Muscle layer of colon (tissue), 2 donors: ENCODE measurements at regions not wholly inside any gene's neighbourhood (a gene's known extent, or its start where the extent isn't known, plus 50 kb on each side); places are given as distances from the start of the nearest gene placed in this dataset.

Experiments used
- H3K27ac ChIP-seq: one replicate; pipeline ENCODE4 v1.7.0; 2013; ENCODE audit warnings: low read depth, mild to moderate bottlenecking, low read length, moderate library complexity
- H3K27me3 ChIP-seq, 2 donors: one replicate each; pipeline ENCODE4 v1.7.0; 2013; ENCODE audit warnings: low read length in 2 of 2, mild to moderate bottlenecking in 2 of 2; ENCODE audit not compliant: insufficient read depth in 2 of 2, control insufficient read depth in 1 of 2
- H3K36me3 ChIP-seq: one replicate; pipeline ENCODE4 v1.7.0; 2013; ENCODE audit warnings: mild to moderate bottlenecking, low read length; ENCODE audit not compliant: insufficient read depth
- H3K4me1 ChIP-seq: one replicate; pipeline ENCODE4 v1.7.0; 2013; ENCODE audit warnings: mild to moderate bottlenecking, low read length; ENCODE audit not compliant: insufficient read depth
- H3K4me3 ChIP-seq, 2 donors: one replicate each; pipeline ENCODE4 v1.7.0; 2013; ENCODE audit warnings: low read length in 2 of 2, low read depth in 1 of 2, mild to moderate bottlenecking in 1 of 2, moderate library complexity in 1 of 2
- H3K9ac ChIP-seq: one replicate; pipeline ENCODE4 v1.7.0; 2013; ENCODE audit warnings: low read length
- H3K9me3 ChIP-seq: one replicate; pipeline ENCODE4 v1.7.0; 2013; ENCODE audit warnings: mild to moderate bottlenecking, low read length
- donor health status: abdominal sarcoma.
- donor health status: Adenocarcinoma of cecum.

- no peaks in the 10 kb centered on the region for H3K27me3 ChIP-seq
- H3K36me3 ChIP-seq, result no peaks in the 10 kb centered on the region
- no peaks in the 10 kb centered on the region for H3K4me1 ChIP-seq
- no peak overlapping the region for H3K27ac ChIP-seq
- H3K9me3 ChIP-seq, result no peaks in the 10 kb centered on the region
- H3K4me3 ChIP-seq, result no peak overlapping the region
- no peak overlapping the region for H3K9ac ChIP-seq
Observed at GRCh38 chr2:7116511-7116910, 199.3 kb downstream of the RNF144A start.

GRCh38 chr2:7117076-7117475 is 199.9 kb downstream of the RNF144A start:
- H3K36me3 ChIP-seq, result no peaks in the 10 kb centered on the region
- H3K27me3 ChIP-seq, result no peaks in the 10 kb centered on the region
- H3K9me3 ChIP-seq, result no peaks in the 10 kb centered on the region
- no peak overlapping the region for H3K27ac ChIP-seq
- no peaks in the 10 kb centered on the region for H3K4me1 ChIP-seq
- no peak overlapping the region for H3K9ac ChIP-seq
- no peak overlapping the region for H3K4me3 ChIP-seq

GRCh38 chr2:7118606-7119131 is 201.5 kb downstream of the RNF144A start:
- Histone ChIP-seq H3K9ac (no peak overlapping the region), H3K4me3 (no peak overlapping the region), H3K36me3 (no peaks in the 10 kb centered on the region), H3K4me1 (no peaks in the 10 kb centered on the region), H3K9me3 (no peaks in the 10 kb centered on the region), H3K27ac (no peak overlapping the region), H3K27me3 (no peaks in the 10 kb centered on the region)

- Histone ChIP-seq H3K4me3 (no peak overlapping the region), H3K4me1 (no peaks in the 10 kb centered on the region), H3K27me3 (no peaks in the 10 kb centered on the region), H3K36me3 (no peaks in the 10 kb centered on the region), H3K9ac (no peak overlapping the region), H3K9me3 (no peaks in the 10 kb centered on the region), H3K27ac (no peak overlapping the region)
Observed at GRCh38 chr2:7119132-7119835, 202.1 kb downstream of the RNF144A start.

GRCh38 chr2:7121851-7122250 is 204.6 kb downstream of the RNF144A start:
- Histone ChIP-seq H3K27me3 (no peaks in the 10 kb centered on the region), H3K4me3 (no peak overlapping the region), H3K27ac (no peak overlapping the region), H3K9ac (no peak overlapping the region), H3K9me3 (no peaks in the 10 kb centered on the region), H3K36me3 (no peaks in the 10 kb centered on the region), H3K4me1 (no peaks in the 10 kb centered on the region)

GRCh38 chr2:7127156-7127555 is 209.9 kb downstream of the RNF144A start:
- H3K4me1 ChIP-seq, result peaks cover 8% of the 10 kb centered on the region

GRCh38 chr2:7127687-7128086 is 210.5 kb downstream of the RNF144A start:
- H3K4me1 ChIP-seq, result peaks cover 8% of the 10 kb centered on the region
- no peaks in the 10 kb centered on the region for H3K27me3 ChIP-seq
- H3K9me3 ChIP-seq, result no peaks in the 10 kb centered on the region
- no peak overlapping the region for H3K27ac ChIP-seq
- H3K36me3 ChIP-seq, result no peaks in the 10 kb centered on the region
- no peak overlapping the region for H3K4me3 ChIP-seq
- H3K9ac ChIP-seq, result no peak overlapping the region

More at GRCh38 chr2:7127156-7127555, 209.9 kb downstream of the RNF144A start:
- no peak overlapping the region for H3K27ac ChIP-seq
- no peaks in the 10 kb centered on the region for H3K36me3 ChIP-seq
- H3K9me3 ChIP-seq, result no peaks in the 10 kb centered on the region
- no peaks in the 10 kb centered on the region for H3K27me3 ChIP-seq
- no peak overlapping the region for H3K4me3 ChIP-seq
- H3K9ac ChIP-seq, result no peak overlapping the region

GRCh38 chr2:7131261-7131660 is 214.0 kb downstream of the RNF144A start:
- no peak overlapping the region for H3K27ac ChIP-seq
- H3K36me3 ChIP-seq, result no peaks in the 10 kb centered on the region
- no peak overlapping the region for H3K4me3 ChIP-seq
- no peak overlapping the region for H3K9ac ChIP-seq
- peaks cover 8% of the 10 kb centered on the region for H3K4me1 ChIP-seq
- H3K27me3 ChIP-seq, result no peaks in the 10 kb centered on the region
- H3K9me3 ChIP-seq, result no peaks in the 10 kb centered on the region

- H3K27me3 ChIP-seq, result no peaks in the 10 kb centered on the region
- H3K4me3 ChIP-seq, result no peak overlapping the region
- H3K27ac ChIP-seq, result no peak overlapping the region
- no peak overlapping the region for H3K9ac ChIP-seq
- no peaks in the 10 kb centered on the region for H3K9me3 ChIP-seq
- no peaks in the 10 kb centered on the region for H3K36me3 ChIP-seq
- peaks cover 8% of the 10 kb centered on the region for H3K4me1 ChIP-seq
Observed at GRCh38 chr2:7132753-7133152, 215.5 kb downstream of the RNF144A start.

GRCh38 chr2:7133521-7133920 is 216.3 kb downstream of the RNF144A start:
- H3K36me3 ChIP-seq, result no peaks in the 10 kb centered on the region
- no peak overlapping the region for H3K4me3 ChIP-seq
- H3K27me3 ChIP-seq, result no peaks in the 10 kb centered on the region
- H3K9ac ChIP-seq, result no peak overlapping the region
- no peaks in the 10 kb centered on the region for H3K9me3 ChIP-seq
- H3K27ac ChIP-seq, result no peak overlapping the region
- peaks cover 8% of the 10 kb centered on the region for H3K4me1 ChIP-seq

GRCh38 chr2:7140306-7140705 is 223.1 kb downstream of the RNF144A start:
- Histone ChIP-seq H3K27ac (no peak overlapping the region), H3K27me3 (no peaks in the 10 kb centered on the region), H3K4me3 (no peak overlapping the region), H3K9ac (no peak overlapping the region), H3K4me1 (no peaks in the 10 kb centered on the region), H3K36me3 (no peaks in the 10 kb centered on the region), H3K9me3 (no peaks in the 10 kb centered on the region)

- Histone ChIP-seq H3K9ac (no peak overlapping the region), H3K27me3 (no peaks in the 10 kb centered on the region), H3K4me3 (no peak overlapping the region), H3K4me1 (no peaks in the 10 kb centered on the region), H3K9me3 (no peaks in the 10 kb centered on the region), H3K36me3 (no peaks in the 10 kb centered on the region), H3K27ac (no peak overlapping the region)
Observed at GRCh38 chr2:7145707-7146106, 228.5 kb downstream of the RNF144A start.
